Astrocyte (in vitro differentiated cells and primary cell): ENCODE measurements at regions not wholly inside any gene's neighbourhood (a gene's known extent, or its start where the extent isn't known, plus 50 kb on each side); places are given as distances from the start of the nearest gene placed in this dataset.

Source experiments
- CTCF ChIP-seq: IDR thresholded peaks from 2 replicates; pipeline ENCODE4 v1.5.1; 2011; ENCODE audit warnings: low read depth, mild to moderate bottlenecking, inconsistent platforms, low read length, moderate library complexity; ENCODE audit not compliant: insufficient read depth
- EZH2 ChIP-seq: IDR thresholded peaks from 2 replicates; pipeline ENCODE4 v1.6.1; 2012; ENCODE audit warnings: mild to moderate bottlenecking, low read length, inconsistent platforms; ENCODE audit not compliant: insufficient read depth

GRCh38 chr11:101288392-101288791, 158.8 kb upstream of the PGR start:
- no peak for TF ChIP-seq CTCF
- no peak for TF ChIP-seq EZH2
